GM19239 (cell line): ENCODE measurements at regions not wholly inside any gene's neighbourhood (a gene's known extent, or its start where the extent isn't known, plus 50 kb on each side); places are given as distances from the start of the nearest gene placed in this dataset.

Source experiments
- DNase-seq: peaks from one replicate; pipeline ENCODE4 v3.0.0; 2011; ENCODE audit warnings: low spot score; ENCODE audit not compliant: insufficient read length
- FAIRE-seq: peaks from 2 replicates; lab custom pipeline; 2011; peaks lifted over from hg19 to GRCh38; lab: Jason Lieb, UNC

- DNase-seq: no peak
Observed at GRCh38 chr9:13728131-13728530, 448.6 kb upstream of the MPDZ start.

GRCh38 chr9:13726746-13727145, 447.3 kb upstream of the MPDZ start:
- FAIRE-seq (no peak), DNase-seq (no peak)

More at GRCh38 chr9:13728131-13728530, 448.6 kb upstream of the MPDZ start:
- no peak for FAIRE-seq

GRCh38 chr9:13725516-13725915, 446.0 kb upstream of the MPDZ start:
- FAIRE-seq (no peak), DNase-seq (no peak)

GRCh38 chr9:13721481-13722235, 442.2 kb upstream of the MPDZ start:
- no peak for FAIRE-seq
- DNase-seq: no peak

- FAIRE-seq (no peak), DNase-seq (no peak)
Observed at GRCh38 chr9:13719981-13720676, 440.6 kb upstream of the MPDZ start.

GRCh38 chr9:13719446-13719845, 440.0 kb upstream of the MPDZ start:
- FAIRE-seq (no peak), DNase-seq (no peak)

GRCh38 chr9:13718539-13718938, 439.0 kb upstream of the MPDZ start:
- FAIRE-seq (no peak), DNase-seq (no peak)

GRCh38 chr9:13718086-13718485, 438.6 kb upstream of the MPDZ start:
- DNase-seq: no peak
- FAIRE-seq: no peak

- FAIRE-seq (no peak), DNase-seq (no peak)
Observed at GRCh38 chr9:13717322-13718054, 438.0 kb upstream of the MPDZ start.

GRCh38 chr9:13716601-13717321, 437.3 kb upstream of the MPDZ start:
- no peak for FAIRE-seq

GRCh38 chr9:13716090-13716489, 436.6 kb upstream of the MPDZ start:
- no peak for DNase-seq
- no peak for FAIRE-seq

More at GRCh38 chr9:13716601-13717321, 437.3 kb upstream of the MPDZ start:
- no peak for DNase-seq

GRCh38 chr9:13715430-13715829, 435.9 kb upstream of the MPDZ start:
- DNase-seq: no peak
- no peak for FAIRE-seq

- DNase-seq: no peak
- no peak for FAIRE-seq
Observed at GRCh38 chr9:13707612-13708576, 428.4 kb upstream of the MPDZ start.

- DNase-seq: no peak
- FAIRE-seq: no peak
Observed at GRCh38 chr9:13705918-13706317, 426.4 kb upstream of the MPDZ start.

- no peak for FAIRE-seq
- DNase-seq: no peak
Observed at GRCh38 chr9:13705373-13705772, 425.9 kb upstream of the MPDZ start.

GRCh38 chr9:13690595-13690994, 411.1 kb upstream of the MPDZ start:
- no peak for FAIRE-seq
- DNase-seq: no peak

- no peak for FAIRE-seq
- DNase-seq: no peak
Observed at GRCh38 chr9:13689925-13690324, 410.4 kb upstream of the MPDZ start.

- FAIRE-seq: no peak
- DNase-seq: no peak
Observed at GRCh38 chr9:13688990-13689600, 409.6 kb upstream of the MPDZ start.
